Trophoblast cell (in vitro differentiated cells and primary cell): ENCODE measurements at regions not wholly inside any gene's neighbourhood (a gene's known extent, or its start where the extent isn't known, plus 50 kb on each side); places are given as distances from the start of the nearest gene placed in this dataset.
"Not testable (repeated sequence)": the region's sequence is repeated elsewhere in the genome, so short reads cannot be mapped to it uniquely, and the experiment has no call there.

Source experiments
- DNase-seq, 2 donors: peaks; one replicate each; pipeline ENCODE4 v3.0.0-alpha.2; 2016
- H2AFZ ChIP-seq: 2 replicates; pipeline ENCODE4 v1.6.1; 2013; ENCODE audit warnings: low read length, moderate library complexity, mild to moderate bottlenecking; ENCODE audit not compliant: insufficient read depth, poor library complexity
- H2AK5ac ChIP-seq: 2 replicates; pipeline ENCODE4 v1.6.1; 2013; ENCODE audit warnings: mild to moderate bottlenecking, low read length
- H2BK120ac ChIP-seq: 2 replicates; pipeline ENCODE4 v1.6.1; 2013; ENCODE audit warnings: low read length, mild to moderate bottlenecking, moderate library complexity; ENCODE audit not compliant: insufficient read depth, poor library complexity
- H2BK12ac ChIP-seq: 2 replicates; pipeline ENCODE4 v1.6.1; 2013; ENCODE audit warnings: mild to moderate bottlenecking, low read length, moderate library complexity
- H2BK5ac ChIP-seq: 2 replicates; pipeline ENCODE4 v1.6.1; 2013; ENCODE audit warnings: low read length, low read depth, moderate library complexity, mild to moderate bottlenecking; ENCODE audit not compliant: poor library complexity
- H3K14ac ChIP-seq: 2 replicates; pipeline ENCODE4 v1.6.1; 2013; ENCODE audit warnings: mild to moderate bottlenecking, low read length
- H3K18ac ChIP-seq: 2 replicates; pipeline ENCODE4 v1.6.1; 2013; ENCODE audit warnings: mild to moderate bottlenecking, low read length
- H3K23ac ChIP-seq: 2 replicates; pipeline ENCODE4 v1.6.1; 2013; ENCODE audit warnings: low read length
- H3K27ac ChIP-seq: 2 replicates; pipeline ENCODE4 v1.5.1; 2013; ENCODE audit warnings: low read depth, mild to moderate bottlenecking, inconsistent platforms, low read length, moderate library complexity
- H3K27me3 ChIP-seq: 2 replicates; pipeline ENCODE4 v1.6.1; 2013; ENCODE audit warnings: inconsistent platforms, mild to moderate bottlenecking, low read length, moderate library complexity; ENCODE audit not compliant: insufficient read depth
- H3K36me3 ChIP-seq, 2 experiments: 1 replicate in 1 of 2; 2 replicates in 1 of 2; pipeline ENCODE4 v1.6.1; 2013; ENCODE audit warnings: low read length in 2 of 2, mild to moderate bottlenecking in 2 of 2, moderate library complexity in 1 of 2; ENCODE audit not compliant: insufficient read depth in 2 of 2, control insufficient read depth in 1 of 2
- H3K4ac ChIP-seq: 2 replicates; pipeline ENCODE4 v1.6.1; 2013; ENCODE audit warnings: low read depth, mild to moderate bottlenecking, low read length, moderate library complexity
- H3K4me1 ChIP-seq, 2 experiments: 1 replicate in 1 of 2; 2 replicates in 1 of 2; pipeline ENCODE4 v1.6.1; 2013; ENCODE audit warnings: low read length in 2 of 2, mild to moderate bottlenecking in 2 of 2, moderate library complexity in 1 of 2; ENCODE audit not compliant: insufficient read depth in 2 of 2, control insufficient read depth in 1 of 2
- H3K4me2 ChIP-seq: 2 replicates; pipeline ENCODE4 v1.6.1; 2013; ENCODE audit warnings: inconsistent platforms, mild to moderate bottlenecking, low read length, moderate library complexity
- H3K4me3 ChIP-seq: 2 replicates; pipeline ENCODE4 v1.5.1; 2013; ENCODE audit warnings: mild to moderate bottlenecking, low read depth, low read length, inconsistent platforms
- H3K79me1 ChIP-seq: one replicate; pipeline ENCODE4 v1.6.1; 2013; ENCODE audit warnings: low read length
- H3K79me2 ChIP-seq: 2 replicates; pipeline ENCODE4 v1.6.1; 2013; ENCODE audit warnings: low read length, mild to moderate bottlenecking; ENCODE audit not compliant: control insufficient read depth, insufficient read depth, poor library complexity
- H3K9ac ChIP-seq: 2 replicates; pipeline ENCODE4 v1.6.1; 2013; ENCODE audit warnings: mild to moderate bottlenecking, low read length
- H3K9me3 ChIP-seq: 2 replicates; pipeline ENCODE4 v1.6.1; 2013; ENCODE audit warnings: low read depth, mild to moderate bottlenecking, control low read depth, inconsistent platforms, low read length; ENCODE audit not compliant: insufficient read depth
- H4K12ac ChIP-seq: 2 replicates; pipeline ENCODE4 v1.6.1; 2013; ENCODE audit warnings: low read depth, mild to moderate bottlenecking, low read length, moderate library complexity
- H4K8ac ChIP-seq: 2 replicates; pipeline ENCODE4 v1.6.1; 2013; ENCODE audit warnings: low read depth, mild to moderate bottlenecking, low read length, moderate library complexity
- H4K91ac ChIP-seq: one replicate; pipeline ENCODE4 v1.6.1; 2013; ENCODE audit warnings: low read depth, mild to moderate bottlenecking, low read length, moderate library complexity
- WGBS: extraction: QIAGEN DNeasy Blood & Tissue Kit; methylation state at CpG from one replicate; pipeline ENCODE4 v1.1.7; 2013; ENCODE audit warnings: missing lambda C conversion rate; ENCODE audit not compliant: insufficient read length, insufficient coverage; ENCODE audit errors: extremely low coverage; 5-methylcytosine and 5-hydroxymethylcytosine counted together

GRCh38 chr11:91997226-91997625 lies 227.4 kb upstream of the FAT3 start:
- no peak overlapping the region for H2BK12ac ChIP-seq
- H3K79me2 ChIP-seq = no peaks in the 10 kb centered on the region
- no peak overlapping the region for H4K8ac ChIP-seq
- no peak overlapping the region for H4K91ac ChIP-seq
- no peaks in the 10 kb centered on the region for H3K79me1 ChIP-seq
- no peak overlapping the region for H3K18ac ChIP-seq
- H3K9me3 ChIP-seq = no peaks in the 10 kb centered on the region
- H2BK5ac ChIP-seq = no peak overlapping the region
- H2AK5ac ChIP-seq = no peak overlapping the region
- H4K12ac ChIP-seq = no peak overlapping the region
- no peak overlapping the region for H2BK120ac ChIP-seq
- H3K4me3 ChIP-seq = no peak overlapping the region
- H3K36me3 ChIP-seq = no peaks in the 10 kb centered on the region
- H3K4me1 ChIP-seq = no peaks in the 10 kb centered on the region
- H3K14ac ChIP-seq = no peak overlapping the region
- no peak overlapping the region for H3K27ac ChIP-seq
- no CpG with 5 or more reads among the region's 6 CpGs for WGBS
- no peak overlapping the region for H2AFZ ChIP-seq
- no peak overlapping the region for H3K4ac ChIP-seq
- no peaks in the 10 kb centered on the region for H3K27me3 ChIP-seq
- DNase-seq = no peak
- H3K9ac ChIP-seq = no peak overlapping the region
- no peak overlapping the region for H3K23ac ChIP-seq
- no peak overlapping the region for H3K4me2 ChIP-seq

- no CpG with 5 or more reads among the region's 1 CpG for WGBS
Measured at GRCh38 chr11:91996526-91996925, 228.1 kb upstream of the FAT3 start.

GRCh38 chr11:91988443-91988842 lies 236.2 kb upstream of the FAT3 start:
- not testable (repeated sequence) for H3K4me1 ChIP-seq, H2AK5ac ChIP-seq, H3K4me3 ChIP-seq, H3K14ac ChIP-seq, H3K9me3 ChIP-seq, H3K23ac ChIP-seq, H3K9ac ChIP-seq, H3K79me1 ChIP-seq, H4K12ac ChIP-seq, H2BK12ac ChIP-seq, H3K36me3 ChIP-seq, H2BK5ac ChIP-seq, H2BK120ac ChIP-seq, H3K27me3 ChIP-seq, H3K27ac ChIP-seq, H3K79me2 ChIP-seq, H4K8ac ChIP-seq, H4K91ac ChIP-seq, H3K4me2 ChIP-seq, DNase-seq, H3K18ac ChIP-seq, H2AFZ ChIP-seq, H3K4ac ChIP-seq

More at GRCh38 chr11:91996526-91996925, 228.1 kb upstream of the FAT3 start:
- H3K79me2 ChIP-seq = no peaks in the 10 kb centered on the region
- no peaks in the 10 kb centered on the region for H3K9me3 ChIP-seq
- no peaks in the 10 kb centered on the region for H3K79me1 ChIP-seq
- no peak overlapping the region for H4K91ac ChIP-seq
- H3K14ac ChIP-seq = no peak overlapping the region
- H3K9ac ChIP-seq = no peak overlapping the region
- no peak overlapping the region for H3K4me3 ChIP-seq
- H3K18ac ChIP-seq = no peak overlapping the region
- no peak overlapping the region for H2BK12ac ChIP-seq
- no peak overlapping the region for H3K27ac ChIP-seq
- no peaks in the 10 kb centered on the region for H3K27me3 ChIP-seq
- peak; percentile 7 to 61 for DNase-seq
- no peaks in the 10 kb centered on the region for H3K36me3 ChIP-seq
- no peak overlapping the region for H2AFZ ChIP-seq
- no peak overlapping the region for H2AK5ac ChIP-seq
- no peak overlapping the region for H3K23ac ChIP-seq
- no peak overlapping the region for H3K4ac ChIP-seq
- no peak overlapping the region for H4K8ac ChIP-seq
- H4K12ac ChIP-seq = no peak overlapping the region
- H2BK5ac ChIP-seq = no peak overlapping the region
- no peak overlapping the region for H3K4me2 ChIP-seq
- no peaks in the 10 kb centered on the region for H3K4me1 ChIP-seq
- H2BK120ac ChIP-seq = no peak overlapping the region

- no peaks in the 10 kb centered on the region for H3K79me2 ChIP-seq
- no peak overlapping the region for H2AFZ ChIP-seq
- no peak overlapping the region for H4K8ac ChIP-seq
- no peak overlapping the region for H3K27ac ChIP-seq
- no peak overlapping the region for H2BK120ac ChIP-seq
- H3K79me1 ChIP-seq = no peaks in the 10 kb centered on the region
- no peak overlapping the region for H3K4me2 ChIP-seq
- DNase-seq = no peak
- H2BK5ac ChIP-seq = no peak overlapping the region
- H3K9me3 ChIP-seq = no peaks in the 10 kb centered on the region
- H3K9ac ChIP-seq = no peak overlapping the region
- H3K27me3 ChIP-seq = no peaks in the 10 kb centered on the region
- no peak overlapping the region for H2BK12ac ChIP-seq
- no peak overlapping the region for H3K18ac ChIP-seq
- peaks cover 4 to 5% of the 10 kb centered on the region in 2 experiments for H3K4me1 ChIP-seq
- no peak overlapping the region for H2AK5ac ChIP-seq
- no peak overlapping the region for H4K12ac ChIP-seq
- H3K14ac ChIP-seq = no peak overlapping the region
- H3K4ac ChIP-seq = no peak overlapping the region
- H3K23ac ChIP-seq = no peak overlapping the region
- no peak overlapping the region for H4K91ac ChIP-seq
- H3K4me3 ChIP-seq = no peak overlapping the region
- H3K36me3 ChIP-seq = no peaks in the 10 kb centered on the region
Measured at GRCh38 chr11:91986218-91986617, 238.4 kb upstream of the FAT3 start.
